NCI-H187 (cell line): ENCODE measurements at regions not wholly inside any gene's neighbourhood (a gene's known extent, or its start where the extent isn't known, plus 50 kb on each side); places are given as distances from the start of the nearest gene placed in this dataset.

ENCODE experiments used
- DNase-seq, 2 experiments: peaks; one replicate each; lab custom pipeline; 2025; lab: John Stamatoyannopoulos, UW

DNA sequence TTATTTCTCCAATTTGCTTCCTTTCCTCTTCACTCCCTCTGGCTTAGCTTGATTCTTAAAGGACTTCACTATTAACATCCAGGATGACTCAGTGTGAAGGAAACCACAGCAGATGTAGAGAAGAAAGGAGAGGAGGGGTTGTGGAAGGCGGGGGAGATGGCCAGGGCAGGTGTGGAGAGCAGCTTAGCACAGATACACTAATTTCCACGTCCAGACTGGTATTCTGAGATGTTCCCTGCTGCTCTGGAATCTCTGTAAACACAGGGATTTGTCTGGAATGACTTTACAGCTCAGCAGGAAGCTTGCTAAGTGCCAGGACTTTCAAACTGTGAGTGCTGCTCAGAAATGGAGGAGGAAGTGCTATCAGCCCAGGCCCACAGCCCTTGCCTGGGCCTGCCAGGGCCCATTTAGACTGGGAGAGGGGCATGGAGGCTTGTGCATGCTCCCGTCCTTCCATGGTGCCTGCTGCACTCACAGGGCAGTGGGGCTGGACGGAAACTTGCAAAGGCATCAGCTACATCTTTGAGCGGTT lies 202.5 kb upstream of the DDHD1 start:
- peak; percentile 42 to 73 for DNase-seq

GRCh38 chr14:53354336-53354735 lies 201.2 kb upstream of the DDHD1 start:
- no peak for DNase-seq

GRCh38 chr14:53350866-53351265 lies 197.7 kb upstream of the DDHD1 start:
- no peak for DNase-seq

DNA sequence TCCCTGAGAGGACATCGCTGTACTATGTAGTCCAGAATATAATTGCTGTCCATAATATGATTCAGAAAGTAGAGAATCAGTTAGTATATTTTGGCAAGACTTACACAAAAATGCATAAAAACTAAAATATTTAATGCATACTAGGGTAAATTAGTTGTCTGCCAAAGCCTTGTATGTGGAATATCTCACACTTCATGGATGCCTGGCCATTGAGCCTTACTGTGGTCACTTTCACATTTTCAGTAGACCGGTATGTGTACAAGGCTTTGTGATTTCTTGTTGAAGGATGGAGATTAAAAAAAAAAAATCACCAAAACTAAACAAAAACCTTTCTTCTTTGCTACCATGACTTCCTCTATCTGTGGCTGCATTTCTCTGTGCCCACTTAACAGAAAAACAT lies 197.3 kb upstream of the DDHD1 start:
- no peak for DNase-seq

GRCh38 chr14:53346988-53347387 lies 193.9 kb upstream of the DDHD1 start:
- no peak for DNase-seq

DNA sequence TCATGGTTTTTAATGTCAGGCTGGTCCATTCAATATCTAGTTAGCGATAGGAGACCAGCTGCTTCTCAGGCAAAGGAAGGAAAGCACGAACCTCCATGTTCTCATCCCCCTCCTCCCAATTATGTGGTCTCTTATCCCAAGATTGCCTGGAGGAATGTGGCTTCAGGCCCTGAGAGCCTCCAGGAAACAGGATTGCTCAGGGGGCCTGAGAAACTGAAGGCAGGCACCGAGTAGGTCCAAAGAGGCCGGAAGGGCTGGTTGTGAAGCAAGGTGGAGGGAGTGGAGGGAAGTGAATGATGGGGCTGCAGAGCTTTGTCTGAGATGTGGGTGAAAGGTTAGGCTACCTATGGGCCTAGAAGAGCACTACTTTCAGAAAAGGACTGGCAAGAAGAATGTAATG lies 188.2 kb upstream of the DDHD1 start:
- no peak for DNase-seq

- no peak for DNase-seq
Measured at GRCh38 chr14:53338192-53338591, 185.1 kb upstream of the DDHD1 start.

DNA sequence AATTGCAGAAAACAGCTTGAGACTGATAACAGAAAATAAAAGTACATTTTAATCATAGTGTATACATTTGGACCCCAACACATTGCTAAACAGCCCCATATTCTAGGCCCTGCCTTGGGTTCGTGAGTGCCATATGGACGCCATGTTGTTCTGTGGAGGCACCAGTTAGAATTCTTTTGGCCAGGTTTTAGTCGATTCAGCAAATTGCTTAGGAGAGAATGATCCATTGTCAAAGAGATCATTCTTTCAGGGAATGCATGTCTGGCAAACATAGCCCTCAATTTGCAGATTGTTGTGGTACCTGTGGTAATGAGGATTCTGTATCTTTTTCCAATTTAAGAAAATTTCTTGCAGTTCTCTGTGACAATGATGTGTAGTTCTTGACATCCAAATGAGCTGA lies 183.6 kb upstream of the DDHD1 start:
- no peak for DNase-seq

- DNase-seq = no peak
Measured at GRCh38 chr14:53333809-53334208, 180.7 kb upstream of the DDHD1 start.

DNA sequence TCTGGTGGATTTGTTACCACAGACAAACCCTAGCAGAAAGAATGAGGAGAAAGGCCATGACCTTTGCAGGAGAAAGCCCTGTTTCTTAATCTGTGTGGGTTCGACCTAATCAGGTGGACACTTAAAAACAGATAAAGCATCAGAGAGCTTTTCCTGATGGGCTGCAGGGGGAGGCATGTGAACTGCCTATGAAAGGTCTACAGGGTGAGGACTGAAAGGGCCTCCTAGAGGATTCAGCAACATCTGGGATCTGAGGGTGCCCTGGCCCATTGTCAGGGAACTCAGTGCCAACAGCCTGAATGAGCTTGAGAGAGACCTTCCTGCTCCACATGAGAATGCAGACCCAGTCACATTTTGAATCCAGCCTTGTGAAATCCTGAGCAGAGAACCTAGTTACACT lies 178.8 kb upstream of the DDHD1 start:
- no peak for DNase-seq

DNA sequence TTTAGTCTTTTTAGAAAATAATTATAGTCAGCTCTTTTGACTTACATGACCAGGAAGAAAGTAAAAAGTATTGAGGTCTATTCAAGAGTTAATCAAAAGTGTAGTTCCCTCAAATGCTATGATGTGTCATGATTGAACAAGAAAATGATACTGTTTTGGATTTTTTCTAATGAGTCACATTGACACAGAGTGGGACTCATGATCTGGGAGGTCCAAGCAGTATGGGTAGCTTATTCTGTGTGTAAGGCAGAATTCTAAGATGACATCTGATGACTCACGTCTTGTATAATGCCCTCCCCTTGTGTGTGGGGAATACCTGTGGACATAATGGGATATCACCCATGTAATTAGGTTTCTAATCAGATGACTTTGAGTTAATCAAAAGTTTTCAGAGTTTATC lies 178.1 kb upstream of the DDHD1 start:
- no peak for DNase-seq

DNA sequence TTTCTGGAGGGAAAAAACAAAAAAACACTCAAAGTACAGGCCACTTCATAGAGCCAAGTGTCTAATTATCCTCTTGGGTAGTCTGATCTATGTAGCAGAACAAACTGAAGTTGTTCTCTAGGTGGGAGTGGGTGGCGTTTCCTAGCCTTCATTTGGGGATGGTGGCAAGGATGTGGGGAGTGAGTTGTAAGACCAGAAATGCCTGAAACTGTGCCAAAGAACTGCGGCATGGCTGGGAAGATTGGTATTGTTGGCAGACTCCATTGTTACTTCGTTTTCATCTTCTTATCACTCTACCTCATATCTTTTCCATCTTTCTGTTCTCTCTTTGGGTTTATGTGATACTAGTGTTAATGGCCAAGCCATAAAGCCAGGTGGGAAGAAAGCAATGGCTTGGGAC lies 177.3 kb upstream of the DDHD1 start:
- DNase-seq = no peak

DNA sequence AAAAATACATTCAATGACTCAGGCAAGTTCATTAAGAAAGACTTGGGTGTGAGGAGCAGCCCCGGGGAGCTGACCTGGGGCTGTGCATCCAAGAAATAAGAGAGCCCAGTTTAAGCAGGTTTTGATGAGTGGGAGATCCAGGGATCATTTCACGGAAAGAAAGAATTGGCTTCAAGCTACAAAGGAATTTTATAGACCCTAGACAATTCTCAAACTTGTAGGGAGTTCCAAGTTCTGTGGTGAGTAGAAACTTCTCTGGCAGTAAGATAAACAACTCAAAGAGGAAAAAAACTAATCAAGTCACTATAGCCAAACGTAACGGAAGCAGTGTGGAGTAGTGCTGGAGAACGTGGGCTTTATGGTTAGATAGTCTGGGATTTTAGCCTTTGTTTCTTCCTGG lies 175.7 kb upstream of the DDHD1 start:
- DNase-seq = no peak

- no peak for DNase-seq
Measured at GRCh38 chr14:53327716-53328115, 174.6 kb upstream of the DDHD1 start.

DNA sequence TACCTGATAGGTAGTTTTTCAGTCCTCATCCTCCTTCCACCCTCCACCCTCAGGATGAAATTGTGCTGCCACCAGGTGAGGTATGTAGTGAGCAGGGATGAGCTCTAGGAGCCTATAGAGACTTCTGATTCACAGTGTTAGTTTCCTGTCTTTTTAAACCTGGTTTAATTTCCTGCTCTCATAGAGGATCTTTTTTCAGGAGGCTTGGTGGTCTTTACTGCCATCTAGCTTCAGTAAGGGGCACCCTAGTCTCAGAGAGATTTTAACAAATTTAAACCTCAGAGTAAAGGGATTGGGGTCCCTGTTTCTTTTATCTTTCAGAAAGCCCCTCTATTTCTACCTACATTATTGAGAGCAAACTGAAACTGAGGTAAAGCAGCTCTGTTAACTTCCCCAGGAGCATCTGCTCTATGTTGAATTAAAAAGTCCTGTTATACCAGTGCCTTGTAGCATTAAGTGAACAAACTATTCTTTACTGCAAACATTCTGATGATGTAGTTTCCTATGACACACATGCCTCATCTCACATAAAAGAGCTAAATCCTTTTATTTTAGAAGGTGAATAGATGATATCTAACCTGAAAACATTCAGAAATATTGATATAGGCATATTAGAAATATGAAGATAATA lies 172.2 kb upstream of the DDHD1 start:
- no peak for DNase-seq

- no peak for DNase-seq
Measured at GRCh38 chr14:53316504-53316903, 163.4 kb upstream of the DDHD1 start.

DNA sequence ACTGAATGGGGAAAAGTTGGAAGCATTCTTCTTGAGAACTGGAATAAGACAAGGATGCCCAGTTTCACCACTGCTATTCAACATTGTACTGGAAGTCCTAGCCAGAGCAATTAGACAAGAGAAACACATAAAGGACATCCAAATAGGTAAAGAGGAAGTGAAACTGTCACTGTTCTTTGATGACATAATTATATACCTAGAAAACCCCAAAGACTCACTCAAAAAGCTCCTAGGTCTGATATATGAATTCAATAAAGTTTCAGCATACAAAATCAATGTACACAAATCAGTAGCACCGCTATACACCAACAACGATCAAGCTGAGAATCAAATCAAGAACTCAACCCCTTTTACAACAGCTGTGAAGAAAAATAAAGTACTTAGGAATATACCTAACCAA lies 157.3 kb upstream of the DDHD1 start:
- no peak for DNase-seq

GRCh38 chr14:53306911-53307310 lies 153.8 kb upstream of the DDHD1 start:
- no peak for DNase-seq

- DNase-seq = peak; percentile 10 to 33
Measured at GRCh38 chr14:53306267-53306721, 153.2 kb upstream of the DDHD1 start.

DNA sequence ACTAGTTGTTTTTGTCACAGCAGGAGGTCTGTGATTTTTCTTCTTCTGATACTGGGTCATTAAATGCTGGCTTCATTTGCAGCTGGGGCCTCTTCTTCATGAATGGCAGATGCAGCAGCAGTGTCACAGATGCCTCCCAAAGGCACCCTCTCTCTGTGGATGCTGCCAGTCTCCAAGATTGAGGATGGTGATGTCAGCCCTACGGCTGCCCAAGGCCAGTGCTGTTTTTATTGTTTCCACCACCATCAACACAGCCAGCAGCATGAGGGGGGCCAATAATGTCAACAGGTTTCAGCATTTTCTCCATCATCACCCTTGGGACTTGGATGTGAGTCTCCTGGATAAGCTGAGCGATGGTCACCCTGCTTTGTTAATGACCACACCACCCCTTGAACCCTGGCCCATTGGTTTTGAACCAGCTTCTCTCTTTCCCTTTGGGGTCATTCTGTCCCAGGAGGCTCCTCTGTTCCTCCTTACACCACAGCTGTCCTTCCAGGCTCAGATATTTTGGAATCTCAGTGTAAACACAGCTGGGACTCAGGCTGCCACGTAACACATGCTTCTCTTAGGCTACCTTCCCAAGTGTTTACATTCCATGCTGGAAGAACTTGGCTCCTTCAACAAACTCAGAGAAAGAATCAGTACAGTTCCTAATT lies 151.7 kb upstream of the DDHD1 start:
- DNase-seq = no peak

- DNase-seq = peak in 1 of 2 experiments; percentile 16
Measured at GRCh38 chr14:53295985-53296582, 143.0 kb upstream of the DDHD1 start.

- DNase-seq = no peak
Measured at GRCh38 chr14:53295372-53295771, 142.2 kb upstream of the DDHD1 start.

DNA sequence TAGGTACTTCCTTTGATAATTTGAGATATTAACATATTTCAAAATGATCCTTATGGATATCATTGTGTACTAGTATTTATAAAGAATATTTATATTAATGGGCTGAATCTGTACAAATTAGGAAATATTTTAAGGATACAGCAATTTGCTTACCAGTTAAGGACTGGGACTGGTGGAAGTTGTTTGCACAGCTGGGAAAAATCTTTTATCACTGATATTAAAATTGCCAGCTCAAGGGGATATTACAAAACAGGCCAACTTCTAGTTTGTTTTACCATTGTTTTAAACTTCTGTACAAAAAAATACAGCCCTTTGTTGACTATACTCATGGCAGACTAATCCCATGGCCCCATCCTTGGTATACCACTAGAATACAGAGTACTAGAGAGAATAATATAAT lies 133.2 kb upstream of the DDHD1 start:
- DNase-seq = no peak
